Adipocyte (in vitro differentiated cells): ENCODE measurements at regions not wholly inside any gene's neighbourhood (a gene's known extent, or its start where the extent isn't known, plus 50 kb on each side); places are given as distances from the start of the nearest gene placed in this dataset.

Source experiments
- DNase-seq: peaks from one replicate; pipeline ENCODE4 v3.0.0-alpha.2; 2015; ENCODE audit warnings: low read depth
- H3K27me3 ChIP-seq: replicated peaks from 2 replicates; pipeline ENCODE4 v1.7.0; 2013; ENCODE audit warnings: mild to moderate bottlenecking, low read length, moderate library complexity; ENCODE audit not compliant: control insufficient read depth, insufficient read depth
- H3K36me3 ChIP-seq: 2 replicates; pipeline ENCODE4 v1.7.0; 2013; ENCODE audit warnings: low read length, mild to moderate bottlenecking, moderate library complexity; ENCODE audit not compliant: control insufficient read depth, insufficient read depth, severe bottlenecking
- H3K4me1 ChIP-seq: 2 replicates; pipeline ENCODE4 v1.7.0; 2013; ENCODE audit warnings: mild to moderate bottlenecking, low read length, moderate library complexity; ENCODE audit not compliant: control insufficient read depth, insufficient read depth
- H3K4me3 ChIP-seq: 2 replicates; pipeline ENCODE4 v1.7.0; 2013; ENCODE audit warnings: mild to moderate bottlenecking, low read length, moderate library complexity
- H3K9ac ChIP-seq: 2 replicates; pipeline ENCODE4 v1.7.0; 2013; ENCODE audit warnings: mild to moderate bottlenecking, low read length, moderate library complexity
- H3K9me3 ChIP-seq: 2 replicates; pipeline ENCODE4 v1.7.0; 2013; ENCODE audit warnings: mild to moderate bottlenecking, low read length, moderate library complexity; ENCODE audit not compliant: control insufficient read depth

- H3K4me3 ChIP-seq, result no peak overlapping the region
- no peaks in the 10 kb centered on the region for H3K4me1 ChIP-seq
- no peak overlapping the region for H3K9ac ChIP-seq
- no peaks in the 10 kb centered on the region for H3K27me3 ChIP-seq
- no peak for DNase-seq
- no peaks in the 10 kb centered on the region for H3K9me3 ChIP-seq
- no peaks in the 10 kb centered on the region for H3K36me3 ChIP-seq
Observed at GRCh38 chr6:92329208-92329847, 1090.0 kb downstream of the EPHA7 start.

GRCh38 chr6:92315312-92315711, 1104.0 kb downstream of the EPHA7 start:
- Histone ChIP-seq H3K36me3 (no peaks in the 10 kb centered on the region), H3K4me3 (no peak overlapping the region), H3K27me3 (no peaks in the 10 kb centered on the region), H3K9ac (no peak overlapping the region), H3K4me1 (no peaks in the 10 kb centered on the region), H3K9me3 (no peaks in the 10 kb centered on the region)
- no peak for DNase-seq

GRCh38 chr6:92297101-92297500, 1122.3 kb downstream of the EPHA7 start:
- H3K36me3 ChIP-seq, result no peaks in the 10 kb centered on the region
- no peaks in the 10 kb centered on the region for H3K9me3 ChIP-seq
- H3K4me3 ChIP-seq, result no peak overlapping the region
- H3K9ac ChIP-seq, result no peak overlapping the region
- no peaks in the 10 kb centered on the region for H3K4me1 ChIP-seq
- H3K27me3 ChIP-seq, result no peaks in the 10 kb centered on the region
- no peak for DNase-seq

GRCh38 chr6:92292067-92292466, 1127.3 kb downstream of the EPHA7 start:
- Histone ChIP-seq H3K4me1 (no peaks in the 10 kb centered on the region), H3K9me3 (no peaks in the 10 kb centered on the region), H3K27me3 (no peaks in the 10 kb centered on the region), H3K4me3 (no peak overlapping the region), H3K36me3 (no peaks in the 10 kb centered on the region), H3K9ac (no peak overlapping the region)
- no peak for DNase-seq

GRCh38 chr6:92289831-92290230, 1129.5 kb downstream of the EPHA7 start:
- H3K4me3 ChIP-seq, result no peak overlapping the region
- no peaks in the 10 kb centered on the region for H3K9me3 ChIP-seq
- no peaks in the 10 kb centered on the region for H3K36me3 ChIP-seq
- H3K9ac ChIP-seq, result no peak overlapping the region
- no peaks in the 10 kb centered on the region for H3K4me1 ChIP-seq
- no peaks in the 10 kb centered on the region for H3K27me3 ChIP-seq
- no peak for DNase-seq

GRCh38 chr6:92281571-92282076, 1137.7 kb downstream of the EPHA7 start:
- Histone ChIP-seq H3K4me3 (no peak overlapping the region), H3K9me3 (no peaks in the 10 kb centered on the region), H3K4me1 (no peaks in the 10 kb centered on the region), H3K9ac (no peak overlapping the region), H3K27me3 (no peaks in the 10 kb centered on the region), H3K36me3 (no peaks in the 10 kb centered on the region)
- no peak for DNase-seq

GRCh38 chr6:92275150-92275549, 1144.2 kb downstream of the EPHA7 start:
- Histone ChIP-seq H3K36me3 (no peaks in the 10 kb centered on the region), H3K4me1 (no peaks in the 10 kb centered on the region), H3K9ac (no peak overlapping the region), H3K4me3 (no peak overlapping the region), H3K27me3 (no peaks in the 10 kb centered on the region), H3K9me3 (no peaks in the 10 kb centered on the region)
- DNase-seq, result no peak

GRCh38 chr6:92274588-92274987, 1144.8 kb downstream of the EPHA7 start:
- Histone ChIP-seq H3K36me3 (no peaks in the 10 kb centered on the region), H3K4me1 (no peaks in the 10 kb centered on the region), H3K9ac (no peak overlapping the region), H3K27me3 (no peaks in the 10 kb centered on the region), H3K9me3 (no peaks in the 10 kb centered on the region), H3K4me3 (no peak overlapping the region)
- no peak for DNase-seq

- no peaks in the 10 kb centered on the region for H3K9me3 ChIP-seq
- DNase-seq, result no peak
- H3K36me3 ChIP-seq, result no peaks in the 10 kb centered on the region
- no peaks in the 10 kb centered on the region for H3K4me1 ChIP-seq
- no peak overlapping the region for H3K4me3 ChIP-seq
- no peaks in the 10 kb centered on the region for H3K27me3 ChIP-seq
- no peak overlapping the region for H3K9ac ChIP-seq
Observed at GRCh38 chr6:92273694-92274093, 1145.7 kb downstream of the EPHA7 start.

GRCh38 chr6:92271091-92271490, 1148.3 kb downstream of the EPHA7 start:
- Histone ChIP-seq H3K27me3 (no peaks in the 10 kb centered on the region), H3K36me3 (no peaks in the 10 kb centered on the region), H3K4me1 (no peaks in the 10 kb centered on the region), H3K9me3 (no peaks in the 10 kb centered on the region), H3K4me3 (no peak overlapping the region), H3K9ac (no peak overlapping the region)
- no peak for DNase-seq

GRCh38 chr6:92270365-92270764, 1149.0 kb downstream of the EPHA7 start:
- Histone ChIP-seq H3K4me3 (no peak overlapping the region), H3K36me3 (no peaks in the 10 kb centered on the region), H3K9me3 (no peaks in the 10 kb centered on the region), H3K9ac (no peak overlapping the region), H3K27me3 (no peaks in the 10 kb centered on the region), H3K4me1 (no peaks in the 10 kb centered on the region)
- no peak for DNase-seq

GRCh38 chr6:92267335-92267734, 1152.0 kb downstream of the EPHA7 start:
- Histone ChIP-seq H3K9ac (no peak overlapping the region), H3K9me3 (no peaks in the 10 kb centered on the region), H3K4me1 (no peaks in the 10 kb centered on the region), H3K4me3 (no peak overlapping the region), H3K36me3 (no peaks in the 10 kb centered on the region), H3K27me3 (no peaks in the 10 kb centered on the region)
- no peak for DNase-seq
